Liver (tissue), 3 donors: ENCODE measurements at regions not wholly inside any gene's neighbourhood (a gene's known extent, or its start where the extent isn't known, plus 50 kb on each side); places are given as distances from the start of the nearest gene placed in this dataset.

Experiments used
- TAF1 ChIP-seq: conservative IDR thresholded peaks from 2 replicates; pipeline ENCODE4 v1.6.1; 2016; ENCODE audit warnings: antibody characterized with exemption, mild to moderate bottlenecking
- TF ChIP-seq, protein P1 (sequence below): fragments of 150-350 bp; IDR thresholded peaks from 2 replicates; pipeline ENCODE4 v1.5.1; 2017; ENCODE audit warnings: improper control_type of control experiment, low read depth, low read length; ENCODE audit not compliant: missing input control
- donor health status: healthy.
- donor health status: healthy.

DNA sequence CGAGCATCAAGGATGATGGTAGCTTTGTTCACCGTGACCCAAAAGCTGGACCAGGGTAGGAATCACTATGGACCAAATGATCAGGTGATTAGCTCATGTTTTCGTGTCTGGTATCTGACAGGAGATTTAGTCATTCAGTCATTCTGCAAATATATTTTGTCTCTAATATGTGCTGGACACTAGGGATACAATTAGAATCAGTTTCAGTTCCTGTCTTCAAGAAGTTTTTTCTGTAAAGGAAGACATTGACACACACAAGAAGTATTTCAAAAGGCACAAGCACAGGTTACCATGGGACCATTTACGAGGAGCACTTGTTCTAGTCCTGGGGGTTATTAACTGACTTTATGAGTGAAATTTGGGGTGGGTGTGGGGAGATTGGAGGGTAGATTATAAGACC is 244.9 kb downstream of the HIVEP2 start:
- no peak for TF ChIP-seq TAF1
- TF ChIP-seq, protein P1, sequence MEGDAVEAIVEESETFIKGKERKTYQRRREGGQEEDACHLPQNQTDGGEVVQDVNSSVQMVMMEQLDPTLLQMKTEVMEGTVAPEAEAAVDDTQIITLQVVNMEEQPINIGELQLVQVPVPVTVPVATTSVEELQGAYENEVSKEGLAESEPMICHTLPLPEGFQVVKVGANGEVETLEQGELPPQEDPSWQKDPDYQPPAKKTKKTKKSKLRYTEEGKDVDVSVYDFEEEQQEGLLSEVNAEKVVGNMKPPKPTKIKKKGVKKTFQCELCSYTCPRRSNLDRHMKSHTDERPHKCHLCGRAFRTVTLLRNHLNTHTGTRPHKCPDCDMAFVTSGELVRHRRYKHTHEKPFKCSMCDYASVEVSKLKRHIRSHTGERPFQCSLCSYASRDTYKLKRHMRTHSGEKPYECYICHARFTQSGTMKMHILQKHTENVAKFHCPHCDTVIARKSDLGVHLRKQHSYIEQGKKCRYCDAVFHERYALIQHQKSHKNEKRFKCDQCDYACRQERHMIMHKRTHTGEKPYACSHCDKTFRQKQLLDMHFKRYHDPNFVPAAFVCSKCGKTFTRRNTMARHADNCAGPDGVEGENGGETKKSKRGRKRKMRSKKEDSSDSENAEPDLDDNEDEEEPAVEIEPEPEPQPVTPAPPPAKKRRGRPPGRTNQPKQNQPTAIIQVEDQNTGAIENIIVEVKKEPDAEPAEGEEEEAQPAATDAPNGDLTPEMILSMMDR: no peak
